Stimulated activated CD4-positive, alpha-beta T cell treated with anti-CD3 and anti-CD28 coated beads, Interleukin-15, amount 100 ng/mL, for 24 hours (primary cell): ENCODE measurements at regions not wholly inside any gene's neighbourhood (a gene's known extent, or its start where the extent isn't known, plus 50 kb on each side); places are given as distances from the start of the nearest gene placed in this dataset.

Experiments used
- DNase-seq: peaks from one replicate; pipeline ENCODE4 v3.0.0-alpha.2; 2020

DNA sequence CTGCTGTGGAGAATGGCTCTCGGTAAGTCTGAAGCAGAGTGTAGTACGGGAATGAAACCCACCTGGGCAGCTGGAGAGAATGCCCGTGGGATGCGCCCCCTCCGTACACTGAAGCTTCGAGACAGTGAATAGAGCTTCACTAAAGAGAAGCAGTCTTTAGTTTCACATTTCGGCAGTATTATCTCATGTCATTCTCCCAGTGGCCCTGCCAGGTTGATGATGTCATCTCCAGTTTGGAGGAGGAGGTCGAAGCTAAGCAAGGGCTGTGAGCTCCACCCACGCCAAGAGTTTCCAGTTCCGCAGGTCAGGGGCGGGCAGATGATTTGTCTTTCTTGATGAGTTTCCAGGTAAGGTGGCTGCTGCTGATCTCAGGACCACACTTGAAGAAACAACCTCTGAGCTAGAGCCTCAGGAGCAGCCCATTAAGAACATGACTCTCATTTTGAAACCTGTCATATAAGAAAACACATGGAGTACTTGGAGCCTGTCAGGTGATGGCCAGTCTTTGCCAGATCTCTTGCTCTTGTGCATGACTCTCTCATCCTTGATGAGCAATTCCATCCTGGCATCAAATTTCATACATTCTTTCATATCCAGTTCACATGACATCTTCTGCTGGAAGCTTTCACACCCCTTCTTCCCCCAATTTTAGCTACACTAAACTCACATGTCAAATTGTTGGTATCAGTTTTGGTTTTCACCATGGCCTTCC is 475.0 kb downstream of the RNF144A start:
- DNase-seq: no peak

DNA sequence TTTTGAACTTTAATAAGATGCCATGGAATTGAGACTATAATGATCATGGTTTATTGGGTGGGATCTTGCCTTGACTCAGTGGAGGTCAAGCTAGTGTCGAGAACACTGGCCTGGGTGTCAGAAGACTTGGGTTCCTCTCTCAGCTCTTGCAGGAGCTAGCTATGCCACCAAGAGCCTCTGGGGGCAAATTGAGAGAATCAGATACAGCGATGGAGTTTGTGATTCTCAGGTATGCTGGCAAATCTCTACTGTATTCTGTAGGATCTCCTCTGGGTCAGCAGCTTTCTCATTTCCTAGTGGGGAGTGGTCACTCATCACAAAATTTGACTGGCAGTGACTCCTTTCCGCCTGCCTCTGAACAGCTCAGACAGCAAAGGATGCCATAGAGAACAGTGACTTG is 477.0 kb downstream of the RNF144A start:
- no peak for DNase-seq

DNA sequence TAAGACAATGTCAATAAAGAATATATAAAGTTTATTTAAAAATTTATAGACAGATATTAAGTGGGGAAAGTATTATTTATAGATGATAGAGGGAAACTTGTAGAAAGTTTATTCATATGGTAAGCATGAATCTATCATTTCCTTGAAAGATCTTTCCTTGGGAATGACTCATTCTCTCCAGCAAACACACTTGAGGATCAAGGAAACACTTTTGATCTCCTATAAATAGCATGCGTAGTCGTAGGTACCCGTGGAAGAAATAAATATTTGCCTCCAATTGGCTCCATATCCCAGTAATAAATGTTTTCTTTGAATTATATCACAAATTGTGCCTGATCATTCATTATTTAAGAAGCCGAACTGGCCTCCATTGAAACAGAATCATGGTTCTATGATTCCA is 483.4 kb downstream of the RNF144A start:
- DNase-seq: no peak

DNA sequence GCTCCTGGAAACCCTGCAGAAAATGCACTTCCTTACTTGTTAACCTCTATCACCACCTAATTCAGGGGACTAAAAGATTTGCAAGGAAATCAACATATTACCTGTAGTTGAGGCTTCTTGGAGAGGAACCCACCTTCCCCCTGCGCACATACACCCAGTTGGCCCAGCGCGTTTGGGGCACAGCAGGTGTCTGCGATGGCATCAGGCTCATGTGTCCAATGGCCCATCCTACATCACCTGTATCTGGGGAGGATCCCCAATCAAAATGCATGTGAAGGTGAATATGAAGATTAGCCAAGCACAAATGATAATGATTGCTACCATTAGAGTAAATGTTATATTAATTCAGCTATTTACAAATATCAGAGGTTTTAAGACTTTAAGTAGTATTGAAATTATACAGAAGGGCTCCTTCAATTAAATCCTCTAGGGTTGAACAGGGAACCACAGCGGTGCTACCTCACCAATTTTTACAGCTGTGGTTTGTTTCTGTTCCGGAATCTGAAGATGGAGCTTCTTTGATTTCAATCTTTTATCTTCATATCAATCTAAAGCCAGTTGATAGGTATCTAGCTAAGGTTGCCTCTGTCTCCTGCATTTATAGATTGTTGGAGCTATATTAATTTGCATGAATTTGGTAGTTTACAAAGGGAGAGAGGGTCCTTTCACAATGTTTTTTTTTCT is 486.0 kb downstream of the RNF144A start:
- DNase-seq: no peak

DNA sequence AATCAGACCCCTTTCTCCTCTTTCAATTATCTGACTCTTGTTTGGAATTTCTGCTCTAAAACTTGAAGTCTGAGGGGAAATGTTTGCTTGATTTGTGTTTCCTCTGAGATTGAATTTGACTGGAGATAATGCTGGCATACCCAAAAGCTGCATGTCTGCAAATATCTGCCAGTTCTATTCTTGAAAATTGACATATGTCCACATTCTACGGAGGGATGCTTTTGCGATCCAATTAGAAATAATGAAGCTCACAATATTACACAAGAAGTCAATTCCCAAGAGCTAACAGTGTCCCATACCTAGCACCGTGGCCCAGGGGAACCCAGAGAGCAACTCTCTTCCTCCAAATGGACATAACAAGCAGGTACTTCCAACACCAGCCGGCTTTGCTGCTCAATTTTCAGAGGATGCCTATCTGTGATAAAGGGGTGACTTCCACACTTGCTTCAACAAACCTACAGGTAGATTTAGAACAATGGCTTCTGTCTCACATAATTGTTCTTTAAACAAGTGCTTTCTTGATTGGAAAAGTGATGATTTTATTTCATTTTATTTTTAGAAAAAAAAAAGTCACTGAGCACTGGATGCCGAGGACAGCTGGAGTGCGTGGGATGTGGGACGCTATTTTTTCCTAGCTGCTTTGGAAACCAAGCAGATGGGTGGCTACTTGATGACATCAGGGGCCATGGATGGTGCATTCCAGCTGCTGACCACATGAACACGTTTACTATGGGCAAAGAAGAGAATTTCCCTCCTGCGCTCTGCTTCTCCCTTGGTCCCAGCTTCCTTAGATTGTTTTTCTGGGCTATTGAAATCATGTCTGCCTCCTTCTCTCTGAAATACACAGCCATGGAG is 488.9 kb downstream of the RNF144A start:
- DNase-seq: no peak

DNA sequence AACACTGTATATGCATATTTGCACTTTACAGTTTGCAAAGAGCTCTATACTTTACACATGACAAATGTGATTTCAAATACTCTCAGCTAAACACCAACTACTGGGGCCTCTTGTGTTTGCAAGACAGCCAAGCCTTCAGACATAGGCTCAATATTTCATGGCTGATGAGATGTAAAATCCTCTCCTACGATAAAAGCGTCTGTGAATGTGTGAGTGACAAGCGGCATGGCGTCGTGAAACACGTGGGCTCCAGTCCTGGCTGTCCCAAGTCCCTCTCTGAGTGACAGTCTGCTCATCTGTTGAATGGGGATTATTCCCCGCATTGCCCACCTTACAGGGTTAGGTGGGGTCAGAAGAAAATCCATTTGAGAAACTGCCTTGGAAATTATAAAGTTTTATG is 489.8 kb downstream of the RNF144A start:
- DNase-seq: no peak

DNA sequence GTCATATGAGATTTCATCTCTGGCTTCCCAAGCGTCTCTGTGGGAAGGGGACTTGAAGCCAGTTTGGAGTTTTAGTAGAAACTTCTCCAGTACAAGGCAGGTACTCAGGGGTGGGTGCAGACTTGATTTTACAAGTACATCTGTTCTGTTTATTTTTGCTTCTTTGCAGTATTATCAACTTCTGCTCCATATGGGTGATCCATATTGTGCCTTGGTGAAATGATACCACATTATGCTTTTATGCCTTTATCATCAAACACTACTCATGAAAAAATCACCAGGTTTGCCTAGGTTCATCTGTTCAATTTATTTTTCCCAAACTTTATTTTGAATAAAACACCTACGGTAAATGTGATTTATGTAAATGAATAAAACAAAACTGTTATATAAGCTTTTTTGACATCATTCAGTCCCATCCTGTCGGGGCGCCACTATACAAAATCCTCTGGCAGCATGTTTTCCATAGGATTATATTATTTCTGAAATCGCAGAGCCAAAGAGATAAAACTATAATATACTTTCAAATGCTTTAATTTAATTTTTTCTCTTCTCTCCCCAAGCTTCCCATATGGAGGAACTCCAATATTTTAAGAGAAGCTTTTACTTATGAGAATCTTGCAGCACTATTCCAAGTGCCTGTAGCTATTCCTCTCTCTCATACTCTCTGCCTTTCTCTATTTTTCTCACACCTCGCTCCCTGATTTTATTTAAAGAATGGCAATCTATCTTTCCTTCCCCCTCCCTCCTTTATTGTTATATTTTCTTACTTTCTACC is 490.9 kb downstream of the RNF144A start:
- no peak for DNase-seq

DNA sequence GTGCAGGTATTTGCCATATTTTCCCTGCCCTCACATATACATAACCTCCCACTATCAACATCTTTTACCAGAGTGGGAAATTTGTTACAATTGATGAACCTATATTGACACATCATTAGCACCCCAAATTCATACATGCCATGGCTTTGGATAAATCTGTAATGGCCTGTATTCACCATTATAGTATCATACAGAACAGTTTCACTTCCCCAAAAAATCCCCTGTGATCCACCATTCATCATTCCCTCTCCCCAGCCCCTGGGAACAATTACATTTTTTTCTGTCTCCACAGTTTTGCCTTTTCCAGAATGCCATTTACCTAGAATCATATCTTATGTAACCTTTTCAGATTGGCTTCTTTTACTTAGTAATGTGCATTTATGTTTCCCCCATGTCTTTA is 494.5 kb downstream of the RNF144A start:
- no peak for DNase-seq

DNA sequence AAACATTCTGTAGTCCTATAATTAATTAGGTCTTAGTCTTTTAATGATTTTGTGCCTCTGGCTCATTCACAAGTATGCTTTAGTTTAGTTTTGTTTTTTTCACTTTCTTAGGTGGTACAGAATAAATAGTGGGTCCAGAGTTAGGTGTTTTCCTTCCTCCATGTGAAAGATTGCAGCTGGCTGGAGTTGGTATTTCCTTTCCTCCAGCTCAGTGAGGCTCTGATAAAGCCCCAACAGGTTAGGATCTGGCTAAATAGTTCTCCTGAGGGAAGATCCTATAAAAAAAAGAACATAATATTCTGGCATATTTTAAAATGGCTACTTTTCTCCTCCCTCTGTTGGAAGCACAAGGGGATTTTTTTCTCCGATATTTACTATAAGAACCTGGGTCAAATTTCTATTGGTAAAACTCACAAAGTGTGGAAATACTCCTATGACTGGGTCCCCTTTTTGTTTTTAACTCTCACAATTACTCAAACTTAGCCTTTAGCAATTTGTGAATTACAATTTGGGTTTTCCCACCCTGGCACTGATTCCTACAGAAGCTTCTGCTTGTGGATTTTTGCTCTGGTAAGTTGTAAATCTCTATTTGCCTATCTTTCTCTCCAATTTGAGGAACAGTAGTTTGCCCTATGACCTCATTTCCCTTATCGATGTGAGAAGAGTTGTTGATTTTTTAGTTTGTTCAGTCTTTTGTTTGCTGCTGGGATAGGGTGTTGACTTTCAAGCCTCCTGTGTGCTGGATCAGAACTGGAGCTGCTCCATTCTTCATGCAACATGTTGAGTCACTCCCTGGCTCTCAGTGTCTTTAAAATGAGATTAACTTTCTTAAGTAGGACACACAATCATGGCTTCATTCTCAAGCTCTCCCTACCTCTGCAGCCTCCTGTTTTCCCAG is 500.9 kb downstream of the RNF144A start:
- DNase-seq: no peak

DNA sequence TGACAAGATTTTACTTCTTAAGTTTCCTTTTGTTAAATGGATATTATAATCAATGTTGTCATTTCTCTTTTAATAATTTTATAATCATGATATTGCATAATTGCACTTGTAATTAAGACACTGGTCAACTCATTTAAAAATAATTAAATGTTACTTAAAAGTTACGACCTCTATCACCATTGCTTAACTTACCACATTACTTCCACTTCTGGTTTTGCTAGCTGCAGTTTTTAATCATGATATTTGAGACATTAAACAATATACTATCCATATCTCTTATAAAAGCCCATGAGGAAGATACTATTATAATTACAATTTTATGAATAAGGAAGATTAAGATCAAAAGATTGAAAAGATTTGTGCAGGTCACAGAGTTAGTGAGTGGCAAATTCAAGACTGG is 502.0 kb downstream of the RNF144A start:
- no peak for DNase-seq

DNA sequence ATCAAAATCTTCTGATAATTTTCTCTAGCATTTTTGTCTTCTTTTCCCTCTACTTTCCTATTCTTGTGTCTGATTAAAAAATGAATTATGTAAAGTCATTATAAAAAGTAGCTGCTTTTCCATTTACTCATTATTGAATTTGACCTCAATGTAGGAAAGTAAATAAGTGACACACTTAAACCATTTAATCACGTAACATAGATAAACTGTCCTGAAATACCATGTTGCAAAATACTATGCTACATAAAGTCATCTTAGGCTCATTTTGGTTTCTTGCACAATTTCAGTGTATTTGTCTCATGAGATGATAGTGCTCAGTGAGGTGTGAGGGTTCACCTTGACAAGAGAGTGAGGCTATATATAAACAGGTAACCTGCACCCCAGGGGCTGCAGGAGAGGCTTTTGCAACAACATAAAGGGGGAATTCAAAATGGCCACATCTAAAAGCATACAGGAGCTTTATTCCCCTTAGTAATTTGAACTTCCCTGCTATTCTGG is 502.7 kb downstream of the RNF144A start:
- DNase-seq: no peak

DNA sequence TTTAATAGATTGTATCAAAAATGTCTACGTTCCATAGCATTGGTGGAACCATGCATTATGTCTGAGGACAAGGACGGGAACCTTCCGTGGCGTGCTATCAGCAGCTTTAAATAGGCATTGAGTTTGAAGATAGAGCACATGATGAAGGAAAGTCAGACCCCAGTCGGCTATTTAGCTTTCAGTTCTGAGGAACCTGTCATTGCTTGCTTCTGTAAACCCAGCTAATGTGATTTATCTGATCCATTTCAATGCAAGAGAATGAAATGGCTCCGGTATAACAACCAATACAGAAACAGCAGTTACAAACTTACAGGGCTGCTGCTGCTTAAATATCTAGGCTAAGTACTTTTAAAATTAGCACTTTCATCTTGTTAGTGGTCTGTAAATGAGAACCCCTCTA is 503.3 kb downstream of the RNF144A start:
- no peak for DNase-seq

DNA sequence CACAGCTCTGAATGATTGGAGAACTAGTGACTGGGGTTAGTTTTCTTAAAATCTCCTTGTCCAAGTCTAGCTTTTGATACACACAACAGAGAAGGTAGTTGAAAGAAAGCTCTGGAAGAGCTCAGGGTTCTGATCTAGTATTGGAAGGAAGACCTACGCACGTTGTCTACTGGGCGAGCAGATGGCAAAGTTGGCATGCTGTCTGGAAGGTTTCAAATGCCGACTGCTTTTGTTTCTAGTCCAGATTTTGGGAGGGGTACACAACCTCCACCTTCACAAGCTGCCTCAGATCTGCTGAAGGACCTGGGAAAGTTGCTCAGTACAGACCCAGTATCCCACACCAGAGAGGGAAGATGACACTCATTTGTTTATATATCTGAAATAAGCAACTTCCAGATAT is 507.3 kb downstream of the RNF144A start:
- DNase-seq: no peak

DNA sequence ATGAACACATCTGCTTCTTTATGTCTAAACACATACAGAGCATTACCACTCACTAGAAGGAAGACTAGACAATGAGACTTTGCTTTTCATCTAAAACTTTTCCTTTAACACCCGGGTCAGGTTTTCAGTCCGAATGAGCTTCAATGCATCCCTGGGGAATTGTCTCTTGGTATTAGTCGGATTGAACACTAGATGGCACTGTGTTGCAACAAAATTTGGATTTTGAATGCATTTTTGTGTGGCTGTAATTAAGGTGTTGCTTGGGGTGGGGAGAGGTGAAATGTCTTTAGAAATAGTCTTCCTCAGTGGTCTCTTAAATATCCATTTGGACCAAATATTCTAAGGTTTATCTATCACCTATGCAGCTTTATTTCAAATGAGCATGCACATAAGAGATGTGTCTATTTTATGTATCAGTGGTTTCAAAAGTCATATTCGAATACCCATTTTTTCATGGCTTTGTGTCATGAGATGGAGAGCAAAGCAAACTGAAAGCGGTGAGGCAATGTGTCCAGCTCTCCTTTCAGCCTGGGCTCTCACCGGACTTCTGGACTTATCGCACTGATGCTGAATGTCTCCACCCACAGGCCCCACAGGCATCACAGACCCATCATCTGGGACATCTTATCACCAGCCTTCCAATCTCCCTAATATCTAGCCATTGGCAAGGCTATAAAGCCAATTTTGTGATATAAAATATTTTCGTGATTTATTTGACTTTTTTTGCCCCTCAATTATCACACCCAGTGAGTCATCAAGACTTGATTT is 510.3 kb downstream of the RNF144A start:
- DNase-seq: no peak

DNA sequence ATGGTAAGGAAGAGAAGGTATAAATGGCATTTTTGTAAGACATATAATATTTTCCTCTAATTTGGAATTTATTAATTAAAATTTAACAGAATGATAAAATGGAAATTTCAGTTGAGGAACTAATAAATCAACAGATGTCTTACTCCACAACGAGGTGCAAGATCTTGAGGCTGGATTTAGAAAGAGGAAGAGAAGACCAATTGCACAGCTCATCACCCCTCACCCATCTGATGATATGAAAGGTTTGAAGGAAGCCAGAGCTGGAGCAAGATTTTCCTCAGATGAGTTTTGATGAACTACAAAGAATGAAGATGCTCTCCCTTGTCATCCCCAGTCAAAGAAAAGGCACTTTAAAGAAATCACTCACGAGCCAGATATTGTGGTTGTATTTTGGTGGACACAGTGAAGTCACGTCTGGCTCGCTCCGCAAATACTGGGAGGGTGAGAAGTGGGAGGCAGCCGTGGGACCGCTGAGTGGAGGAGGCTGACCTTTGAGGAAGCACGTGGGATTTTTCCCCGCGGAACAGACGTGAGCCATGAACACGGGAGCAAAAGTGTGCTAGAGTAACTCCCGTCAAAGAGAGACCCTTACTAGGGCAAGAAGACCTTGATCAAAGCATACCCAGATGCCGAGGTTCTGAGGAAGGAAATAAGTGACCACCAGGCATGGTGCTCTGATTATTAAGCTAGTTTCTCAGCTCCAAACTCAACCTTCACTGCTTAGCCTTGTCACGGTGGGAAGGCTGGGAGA is 511.4 kb downstream of the RNF144A start:
- no peak for DNase-seq

DNA sequence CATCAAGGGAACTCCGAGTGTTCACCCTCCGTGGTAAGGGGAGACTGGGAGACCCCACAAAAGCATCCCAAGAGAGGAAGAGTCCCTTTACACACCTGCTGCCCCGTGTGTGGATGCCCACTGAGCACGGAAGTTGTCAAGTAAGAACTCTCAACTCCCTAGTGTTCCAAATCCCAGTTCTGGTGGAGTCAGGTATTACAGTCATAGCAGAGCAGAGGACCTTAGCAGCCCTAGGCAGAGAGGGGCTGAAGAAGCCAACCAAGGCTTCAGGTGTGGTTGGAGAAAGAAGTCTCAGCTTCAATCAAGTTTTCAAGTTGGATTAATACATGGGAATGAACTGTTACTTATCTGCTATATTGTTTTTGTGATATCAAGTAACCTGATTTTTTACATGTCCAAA is 512.5 kb downstream of the RNF144A start:
- no peak for DNase-seq

DNA sequence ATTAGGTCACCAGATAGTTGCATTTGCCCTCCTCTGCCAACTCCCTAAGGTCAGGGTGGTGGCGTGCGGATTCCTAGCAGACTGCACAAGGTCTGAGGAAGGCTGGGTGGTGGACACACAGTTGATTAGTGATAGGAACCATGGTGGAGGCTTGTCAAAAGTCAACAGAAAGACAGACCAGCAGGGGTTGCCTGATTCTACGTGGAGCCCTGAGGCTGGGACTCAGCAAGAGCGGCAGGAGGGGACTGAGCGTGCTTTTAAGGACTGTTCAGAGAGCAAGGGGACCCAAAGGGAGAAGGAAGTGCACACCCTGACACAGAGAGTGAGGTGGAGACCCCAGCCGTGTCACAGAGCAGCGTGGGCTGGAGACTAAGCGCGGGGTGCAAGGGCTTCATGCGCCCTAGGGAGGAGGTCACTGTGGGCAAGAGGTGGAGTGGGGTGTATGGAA is 513.2 kb downstream of the RNF144A start:
- DNase-seq: no peak

DNA sequence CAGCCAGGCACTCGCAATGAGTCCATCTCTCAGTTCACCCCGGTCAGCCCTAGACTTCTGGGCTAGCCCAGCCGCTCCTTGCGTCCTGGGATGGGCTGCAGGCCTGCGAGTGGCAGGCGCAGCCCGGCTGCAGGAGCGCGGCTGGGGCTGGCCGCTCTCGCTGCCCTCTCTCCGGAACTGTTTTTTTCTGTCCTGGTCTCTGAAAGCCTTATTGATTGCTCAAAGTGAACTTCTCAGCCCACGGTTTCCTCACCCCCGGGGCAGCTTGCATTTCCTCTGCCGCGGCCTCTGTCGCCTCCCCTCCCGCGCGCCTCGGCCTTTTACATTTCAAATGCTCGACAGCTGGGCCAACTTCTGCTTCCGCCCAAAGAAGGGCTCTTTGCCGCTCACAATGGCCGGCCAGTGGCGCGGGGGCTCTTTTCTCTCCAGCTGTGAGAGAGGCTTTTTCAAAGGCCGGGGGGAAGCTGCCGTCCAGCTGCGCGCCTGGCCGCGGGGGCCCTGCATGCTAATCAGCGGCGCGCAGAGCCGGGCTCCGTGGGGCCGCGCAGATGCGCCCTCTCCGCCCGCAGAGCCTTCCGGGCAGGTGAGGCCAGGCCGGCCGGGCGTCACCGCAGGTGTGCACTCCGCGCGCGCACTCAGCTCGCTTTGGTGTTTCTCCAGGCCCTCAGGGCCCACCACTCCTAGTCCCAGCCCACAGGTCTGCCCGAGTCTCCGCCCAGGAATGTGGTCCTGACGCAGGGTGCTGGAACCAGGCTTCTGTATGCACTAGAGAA is 513.8 kb downstream of the RNF144A start:
- peak; percentile 75 for DNase-seq

DNA sequence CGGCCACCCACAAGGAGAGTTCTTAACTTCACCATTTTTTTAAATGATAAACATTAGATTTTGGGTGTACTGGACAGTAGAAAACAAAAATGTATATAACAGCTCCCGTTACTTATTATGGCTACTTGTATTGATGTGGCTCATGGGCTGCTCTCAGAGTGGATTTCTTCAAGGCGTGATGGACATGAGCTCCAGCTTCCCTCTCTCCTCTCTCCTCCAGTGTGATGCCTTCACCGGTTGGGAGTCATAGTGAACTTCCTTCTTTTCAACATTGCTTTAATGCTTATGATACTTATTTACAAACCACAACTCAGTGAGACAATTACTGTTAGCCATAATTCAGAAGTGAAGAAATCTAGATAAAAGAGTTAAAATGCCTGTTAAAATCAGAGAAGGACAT is 515.2 kb downstream of the RNF144A start:
- DNase-seq: no peak
